ENCODE measurements at regions not wholly inside any gene's neighbourhood (a gene's known extent, or its start where the extent isn't known, plus 50 kb on each side); places are given as distances from the start of the nearest gene placed in this dataset.

- peak in 5 of 58 donors; percentile 9 to 52 (median 21) for DNase-seq
Measured at GRCh38 chr4:25578432-25578831, 77.2 kb upstream of the SLC34A2 start.

GRCh38 chr4:25580633-25581467 is 74.8 kb upstream of the SLC34A2 start:
- no peak for DNase-seq

- DNase-seq: no peak
Measured at GRCh38 chr4:25585901-25586523, 69.6 kb upstream of the SLC34A2 start.

- DNase-seq: no peak
Measured at GRCh38 chr4:25588206-25588605, 67.4 kb upstream of the SLC34A2 start.

GRCh38 chr4:25590171-25590570 is 65.5 kb upstream of the SLC34A2 start:
- no peak for DNase-seq

GRCh38 chr4:25592736-25593135 is 62.9 kb upstream of the SLC34A2 start:
- peak in 9 of 58 donors; percentile 2 to 46 (median 7) for DNase-seq

Measured in anterior cingulate cortex (tissue), 58 donors.